Pulmonary artery endothelial cell (primary cell): ENCODE measurements at regions not wholly inside any gene's neighbourhood (a gene's known extent, or its start where the extent isn't known, plus 50 kb on each side); places are given as distances from the start of the nearest gene placed in this dataset.
"Not testable (repeated sequence)": the region's sequence is repeated elsewhere in the genome, so short reads cannot be mapped to it uniquely, and the experiment has no call there.

Source experiments
- DNase-seq: peaks from one replicate; pipeline ENCODE4 v3.0.0-alpha.2; 2011; ENCODE audit warnings: low read depth, low spot score

DNA sequence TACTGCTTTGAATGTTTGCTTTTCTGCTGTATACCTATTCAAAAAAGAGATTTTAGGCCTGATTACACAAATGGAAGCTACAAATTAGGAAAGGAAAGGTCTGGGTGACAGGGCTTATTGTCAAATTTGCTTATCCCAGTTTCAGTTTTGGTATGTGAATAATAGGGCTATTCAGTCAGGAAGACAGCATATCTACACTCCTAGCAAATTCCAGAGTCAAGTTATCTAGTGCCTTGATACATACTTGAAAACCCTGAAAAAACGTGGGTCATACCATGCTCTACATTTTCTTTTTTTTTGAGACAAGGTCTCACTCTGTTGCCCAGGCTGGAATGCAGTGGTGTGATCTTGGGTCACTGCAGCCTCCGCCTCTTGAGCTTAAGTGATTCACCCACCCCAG is 59.2 kb upstream of the CCDC180 start:
- DNase-seq = not testable (repeated sequence)

DNA sequence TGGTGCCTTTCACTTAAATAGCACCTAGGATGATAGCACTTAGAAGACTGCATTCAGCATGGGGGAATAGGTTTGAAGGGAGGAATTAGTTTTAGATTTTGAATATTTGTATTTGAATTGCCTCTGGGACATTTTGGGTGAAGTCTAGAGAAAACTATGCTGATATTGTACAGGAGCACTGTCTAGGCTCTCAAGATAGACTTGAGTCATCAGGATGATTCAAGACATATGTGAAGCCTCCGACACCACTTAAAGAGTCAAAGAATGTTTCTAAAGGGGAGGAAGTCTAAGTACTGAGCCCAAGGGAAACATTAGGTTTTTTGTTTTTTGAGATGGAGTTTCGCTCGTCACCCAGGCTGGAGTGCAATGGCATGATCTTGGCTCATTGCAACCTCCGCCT is 63.9 kb upstream of the CCDC180 start:
- no peak for DNase-seq

DNA sequence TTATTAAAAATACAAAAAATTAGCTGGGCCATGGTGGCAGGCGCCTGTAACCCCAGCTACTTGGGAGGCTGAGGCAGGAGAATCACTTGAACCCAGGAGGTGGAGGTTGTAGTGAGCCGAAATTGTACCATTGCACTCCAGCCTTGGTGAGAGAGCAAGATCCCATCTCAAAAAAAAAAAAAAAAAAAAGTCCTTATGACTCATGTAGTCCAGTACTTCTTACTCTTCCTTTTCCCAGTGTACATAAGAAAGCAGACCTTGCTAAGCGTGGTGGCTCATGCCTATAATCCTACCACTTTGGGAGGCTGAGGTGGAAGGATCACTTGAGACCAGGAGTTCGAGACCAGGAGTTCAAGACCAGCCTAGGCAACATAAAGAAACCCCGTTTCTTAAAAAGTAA is 66.0 kb upstream of the CCDC180 start:
- not testable (repeated sequence) for DNase-seq

DNA sequence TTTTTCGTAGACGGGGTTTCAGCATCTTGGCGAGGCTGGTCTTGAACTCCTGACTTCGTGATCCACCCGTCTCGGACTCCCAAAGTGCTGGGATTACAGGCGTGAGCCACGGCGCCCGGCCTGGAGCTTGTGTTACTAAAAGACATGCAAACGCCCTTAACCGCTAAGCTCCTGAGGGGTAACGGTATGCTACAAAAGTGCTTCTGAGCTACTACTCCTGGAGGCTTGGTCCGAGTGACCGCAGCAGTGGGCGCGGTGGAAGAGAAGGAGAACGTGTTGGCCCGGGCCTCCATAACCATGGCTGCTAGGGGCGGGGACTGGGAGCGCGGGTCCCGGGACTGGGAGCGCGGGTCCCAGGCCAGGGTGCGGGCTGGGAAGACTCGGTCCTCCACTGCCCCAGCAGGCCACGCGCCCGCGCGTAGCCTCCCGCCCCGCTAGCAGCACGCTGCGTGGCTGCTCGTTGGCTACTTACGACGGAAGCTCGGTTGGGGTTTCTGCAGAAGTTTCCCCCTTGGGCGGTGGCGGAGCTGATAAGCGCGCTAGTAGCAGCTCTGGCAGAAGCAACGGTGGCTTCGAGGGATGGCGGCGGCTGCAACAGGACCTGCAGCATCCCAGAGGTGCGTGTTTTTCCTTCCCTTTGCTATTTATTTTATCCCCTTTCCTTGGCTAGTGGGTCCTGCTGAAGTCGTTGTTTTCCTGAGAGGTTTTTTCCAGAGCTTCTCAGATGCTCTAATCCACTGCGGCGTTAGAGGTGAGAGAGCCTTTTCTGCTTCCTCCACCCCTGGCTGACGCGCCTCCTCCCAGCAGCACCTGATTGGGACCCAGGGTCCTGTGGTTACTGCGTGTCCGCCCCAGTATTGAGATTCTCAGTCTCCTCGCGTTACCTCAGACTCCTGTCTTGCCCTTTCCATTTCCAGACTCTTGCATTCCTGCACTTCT is 69.2 kb upstream of the CCDC180 start:
- DNase-seq = peak; percentile 46

DNA sequence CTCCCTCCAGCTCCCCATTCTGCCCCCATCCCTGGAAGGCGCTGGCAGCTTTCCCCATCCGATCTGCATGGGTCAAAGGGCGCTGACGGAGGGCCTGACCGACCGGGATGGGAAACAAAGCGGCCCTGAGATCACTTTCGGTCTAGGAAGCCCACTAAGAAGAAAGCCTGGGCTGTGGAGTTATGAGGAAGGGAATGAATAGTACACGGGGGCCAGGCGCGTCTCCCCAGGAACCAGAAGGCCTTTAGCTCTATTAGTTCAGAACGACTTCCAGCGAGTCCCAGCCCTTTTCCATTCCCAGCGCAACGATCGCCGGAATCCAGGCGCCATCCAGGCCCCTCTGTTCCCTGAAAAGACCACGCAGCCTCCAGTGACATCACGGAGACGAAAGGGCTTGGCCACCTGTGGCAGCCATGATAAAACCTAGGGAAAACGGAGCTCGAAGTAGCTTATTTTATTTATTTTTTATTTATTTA is 70.1 kb upstream of the CCDC180 start:
- no peak for DNase-seq

DNA sequence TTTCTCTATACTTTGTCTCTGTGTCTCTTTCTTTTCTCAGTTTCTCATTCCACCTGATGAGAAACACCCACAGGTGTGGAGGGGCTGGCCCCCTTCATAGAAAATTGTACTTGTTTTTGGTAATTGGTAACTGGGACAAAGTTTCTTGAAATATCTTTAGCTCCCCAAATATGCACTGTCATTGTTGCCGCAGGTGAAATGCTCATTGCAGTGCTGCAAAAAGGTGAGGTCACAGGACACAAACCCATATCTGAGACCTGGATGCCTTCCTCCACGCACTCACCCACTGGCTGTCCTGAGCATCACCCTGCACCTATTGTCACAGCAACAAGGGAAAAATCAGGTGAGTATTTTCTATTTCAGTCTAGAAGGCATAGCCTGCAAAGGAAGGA is 74.5 kb upstream of the CCDC180 start:
- DNase-seq = not testable (repeated sequence)

DNA sequence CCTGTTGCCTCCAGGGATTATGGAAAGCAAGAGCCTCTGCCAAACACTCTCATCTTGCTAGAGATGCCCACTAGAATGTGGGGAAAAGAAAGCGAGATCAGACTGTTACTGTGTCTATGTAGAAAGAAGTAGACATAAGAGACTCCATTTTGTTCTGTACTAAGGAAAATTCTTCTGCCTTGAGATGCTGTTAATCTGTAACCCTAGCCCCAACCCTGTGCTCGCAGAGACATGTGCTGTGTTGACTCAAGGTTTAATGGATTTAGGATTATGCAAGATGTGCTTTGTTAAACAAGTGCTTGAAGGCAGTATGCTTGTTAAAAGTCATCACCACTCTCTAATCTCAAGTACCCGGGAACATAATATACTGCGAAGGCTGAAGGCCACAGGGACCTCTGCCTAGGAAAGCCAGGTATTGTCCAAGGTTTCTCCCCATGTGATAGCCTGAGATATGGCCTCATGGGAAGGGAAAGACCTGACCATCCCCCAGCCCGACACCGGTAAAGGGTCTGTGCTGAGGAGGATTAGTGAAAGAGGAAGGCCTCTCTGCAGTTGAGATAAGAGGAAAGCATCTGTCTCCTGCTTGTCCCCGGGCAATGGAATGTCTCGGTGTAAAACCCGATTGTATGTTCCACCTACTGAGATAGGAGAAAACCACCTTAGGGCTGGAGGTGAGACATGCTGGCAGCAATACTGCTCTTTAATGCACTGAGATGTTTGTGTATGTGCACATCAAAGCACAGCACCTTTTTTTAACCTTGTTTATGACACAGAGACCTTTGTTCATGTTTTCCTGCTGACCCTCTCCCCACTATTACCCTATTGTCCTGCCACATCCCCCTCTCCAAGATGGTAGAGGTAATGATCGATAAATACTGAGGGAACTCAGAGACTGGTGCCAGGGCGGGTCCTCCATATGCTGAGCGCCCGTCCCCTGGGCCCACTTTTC is 75.1 kb upstream of the CCDC180 start:
- not testable (repeated sequence) for DNase-seq

DNA sequence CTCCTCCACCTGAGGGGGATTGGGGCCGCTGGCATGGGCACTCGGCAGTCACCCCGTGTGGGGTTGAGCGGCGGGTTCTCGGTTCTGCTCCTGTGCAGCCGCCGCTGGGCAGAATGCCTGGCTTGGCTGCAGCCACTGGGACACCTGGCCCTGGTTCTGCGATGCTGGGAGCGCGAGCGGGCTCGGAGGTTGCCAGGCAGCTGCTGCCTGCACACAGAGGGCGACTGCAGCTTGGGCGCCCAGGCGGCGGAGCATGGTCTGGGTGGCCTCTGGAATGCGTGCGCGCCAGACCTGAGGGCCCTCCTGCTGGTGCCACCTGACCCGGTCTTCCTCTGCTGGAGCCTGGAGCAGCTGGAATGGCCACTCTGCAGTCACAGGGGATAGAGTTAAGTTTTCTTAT is 85.1 kb upstream of the CCDC180 start:
- DNase-seq = not testable (repeated sequence)

DNA sequence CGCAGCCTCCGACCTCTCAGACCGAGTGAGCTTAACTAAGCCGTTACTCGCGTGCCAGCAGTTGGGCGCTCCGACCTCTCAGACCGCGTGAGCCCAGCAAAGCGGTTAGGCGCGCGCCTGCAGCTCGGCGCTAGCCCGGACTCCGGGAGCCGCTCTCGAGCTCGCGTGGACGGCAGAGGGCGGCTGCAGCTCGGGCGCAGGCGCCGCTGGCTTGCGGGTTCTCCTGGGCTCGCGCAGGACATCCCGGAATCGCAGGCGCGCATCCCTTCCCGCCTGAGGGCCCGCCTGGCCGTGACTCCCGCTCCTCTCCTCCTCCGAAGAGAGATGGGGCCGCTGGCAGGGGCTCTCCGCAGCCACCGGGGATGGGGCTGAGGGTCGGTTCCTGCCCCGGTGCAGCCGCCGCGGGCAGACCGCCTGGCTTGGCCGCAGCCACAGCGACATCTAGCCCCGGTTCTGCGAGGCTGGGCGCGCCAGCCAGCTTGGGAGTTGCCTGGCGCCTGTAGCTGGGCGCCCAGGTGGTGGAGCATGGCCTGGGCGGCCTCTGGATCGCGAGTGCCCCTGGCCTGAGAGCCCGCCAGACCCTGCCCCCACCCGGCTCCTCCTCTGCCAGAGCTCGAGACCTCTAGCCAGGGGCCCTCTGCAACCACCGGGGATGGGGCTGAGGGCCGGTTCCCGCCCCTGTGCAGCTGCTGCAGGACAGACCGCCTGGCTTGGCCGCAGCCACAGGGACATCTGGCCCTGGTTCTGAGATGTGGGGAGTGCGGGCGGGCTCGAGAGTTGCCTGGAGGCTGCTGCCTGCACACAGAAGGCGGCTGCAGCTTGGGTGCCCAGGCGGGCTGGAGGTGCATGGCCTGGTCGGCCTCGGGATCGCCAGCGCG is 85.7 kb upstream of the CCDC180 start:
- DNase-seq = not testable (repeated sequence)

DNA sequence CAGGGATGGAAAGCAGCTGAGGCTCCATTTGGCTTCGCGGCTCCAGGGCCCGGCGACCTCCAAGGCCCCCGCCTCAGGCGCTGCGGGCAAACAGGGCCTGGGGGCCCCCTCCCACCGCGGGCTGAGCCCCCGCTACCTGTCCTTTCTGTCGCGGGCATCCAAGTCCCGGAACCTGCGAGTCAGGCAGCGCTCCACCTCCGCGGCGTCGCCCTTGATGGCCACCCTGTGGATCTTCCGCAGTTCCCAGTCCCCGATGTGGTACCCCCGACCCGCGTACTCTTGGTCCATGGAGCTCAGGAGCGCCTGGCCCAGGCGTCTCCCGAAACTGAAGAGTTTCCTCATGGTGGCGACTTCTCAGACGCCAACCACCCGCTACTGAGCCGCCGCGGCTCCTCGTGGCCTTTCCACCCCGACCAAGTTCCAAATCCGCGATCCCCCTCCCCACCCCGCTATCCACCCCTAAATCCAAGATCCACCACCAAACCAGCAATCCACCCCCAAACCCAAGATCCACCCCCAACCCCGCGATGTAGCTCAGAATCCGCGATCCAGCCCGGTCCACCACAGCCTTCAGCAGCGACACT is 86.5 kb upstream of the CCDC180 start:
- no peak for DNase-seq

DNA sequence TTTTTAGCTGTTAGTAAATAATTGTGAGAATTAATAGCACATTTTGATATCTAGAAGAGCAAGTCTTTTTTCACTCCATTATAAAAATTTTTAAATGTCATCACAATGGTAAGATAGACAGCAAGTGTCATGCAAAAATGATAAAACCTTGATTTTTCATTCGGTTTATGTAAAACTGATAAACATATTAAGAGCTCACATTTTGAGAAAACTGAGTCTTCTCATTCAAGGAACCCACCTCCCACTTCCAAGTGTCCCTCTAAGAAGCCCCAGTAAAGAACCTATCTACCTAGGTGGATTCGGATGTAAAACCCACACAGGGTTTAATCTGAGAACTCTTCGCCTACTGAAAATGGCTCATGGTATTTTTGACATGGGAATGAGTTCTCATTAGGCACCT is 87.1 kb upstream of the CCDC180 start:
- DNase-seq = not testable (repeated sequence)

DNA sequence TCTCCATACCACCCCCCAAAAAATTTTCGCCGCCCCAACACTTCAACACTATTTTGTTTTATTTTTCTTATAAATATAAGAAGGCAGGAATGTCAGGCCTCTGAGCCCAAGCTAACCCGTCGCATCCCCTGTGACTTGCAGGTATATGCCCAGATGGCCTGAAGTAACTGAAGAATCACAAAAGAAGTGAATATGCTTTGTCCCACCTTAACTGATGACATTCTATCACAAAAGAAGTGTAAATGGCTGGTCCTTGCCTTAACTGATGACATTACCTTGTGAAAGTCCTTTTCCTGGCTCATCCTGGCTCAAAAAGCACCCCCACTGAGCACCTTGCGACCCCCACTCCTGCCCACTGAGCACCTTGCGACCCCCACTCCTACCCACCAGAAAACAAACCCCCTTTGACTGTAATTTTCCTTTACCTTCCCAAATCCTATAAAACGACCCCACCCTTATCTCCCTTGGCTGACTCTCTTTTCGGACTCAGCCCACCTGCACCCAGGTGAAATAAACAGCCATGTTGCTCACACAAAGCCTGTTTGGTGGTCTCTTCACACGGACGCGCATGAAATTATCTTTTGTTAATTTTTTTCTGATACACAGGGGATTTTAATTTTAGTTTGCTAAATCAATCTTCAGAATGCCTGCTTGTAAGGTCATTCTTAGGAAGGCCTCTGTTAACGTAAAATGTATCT is 87.9 kb upstream of the CCDC180 start:
- not testable (repeated sequence) for DNase-seq

DNA sequence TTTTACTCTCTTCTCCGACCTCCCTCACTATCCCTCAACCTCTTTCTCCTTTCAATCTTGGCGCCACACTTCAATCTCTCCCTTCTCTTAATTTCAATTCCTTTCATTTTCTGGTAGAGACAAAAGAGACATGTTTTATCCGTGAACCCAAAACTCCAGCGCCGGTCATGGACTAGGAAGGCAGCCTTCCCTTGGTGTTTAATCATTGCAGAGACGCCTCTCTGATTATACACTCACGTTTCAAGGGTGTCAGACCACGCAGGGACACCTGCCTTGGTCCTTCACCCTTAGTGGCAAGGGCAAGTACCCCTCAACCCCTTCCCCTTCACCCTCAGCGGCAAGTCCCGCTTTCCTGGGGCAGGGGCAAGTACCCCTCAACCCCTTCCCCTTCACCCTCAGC is 92.3 kb upstream of the CCDC180 start:
- not testable (repeated sequence) for DNase-seq

DNA sequence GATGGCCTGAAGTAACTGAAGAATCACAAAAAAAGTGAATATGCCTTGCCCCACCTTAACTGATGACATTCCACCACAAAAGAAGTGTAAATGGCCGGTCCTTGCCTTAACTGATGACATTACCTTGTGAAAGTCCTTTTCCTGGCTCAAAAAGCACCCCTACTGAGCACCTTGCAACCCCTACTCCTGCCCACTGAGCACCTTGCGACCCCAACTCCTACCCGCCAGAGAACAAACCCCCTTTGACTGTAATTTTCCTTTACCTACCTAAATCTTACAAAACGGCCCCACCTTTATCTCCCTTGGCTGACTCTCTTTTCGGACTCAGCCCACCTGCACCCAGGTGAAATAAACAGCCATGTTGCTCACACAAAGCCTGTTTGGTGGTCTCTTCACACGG is 92.9 kb upstream of the CCDC180 start:
- DNase-seq = not testable (repeated sequence)

DNA sequence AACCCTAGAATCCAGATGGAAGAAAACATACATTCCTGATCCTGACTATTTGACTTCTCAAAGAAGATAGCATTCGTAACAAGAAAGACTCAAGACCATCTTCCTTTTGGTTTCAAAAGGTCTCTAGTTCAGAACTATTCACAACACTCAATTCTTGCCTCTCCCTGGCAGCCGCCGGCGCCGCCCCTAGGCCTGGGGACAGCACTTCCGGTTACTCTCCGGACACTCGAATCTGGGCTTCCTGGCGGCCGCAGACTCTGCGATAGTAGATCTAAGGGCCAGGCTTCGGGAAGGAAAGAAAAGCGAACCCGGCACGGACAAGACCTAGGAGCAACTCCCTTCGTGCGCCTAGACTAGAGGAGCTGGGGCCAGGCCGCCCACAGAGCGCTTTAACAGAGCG is 107.8 kb upstream of the CCDC180 start:
- not testable (repeated sequence) for DNase-seq

DNA sequence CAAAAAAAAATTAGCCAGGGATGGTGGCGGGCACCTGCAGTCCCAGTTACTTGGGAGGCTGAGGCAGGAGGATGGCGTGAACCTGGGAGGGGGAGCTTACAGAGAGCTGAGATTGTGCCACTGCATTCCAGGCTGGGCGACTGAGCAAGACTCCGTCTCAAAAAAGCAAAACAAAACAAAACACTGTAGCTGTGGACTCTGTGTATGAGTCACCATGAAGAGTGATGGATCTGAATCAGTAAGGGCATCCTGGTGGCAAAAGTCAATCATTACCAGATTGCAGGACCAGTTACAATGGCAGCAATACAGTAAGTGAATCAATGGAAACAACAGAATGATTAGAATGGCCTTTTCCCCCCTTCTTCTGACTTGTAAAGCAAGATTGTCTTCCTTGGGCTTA is 113.7 kb upstream of the CCDC180 start:
- not testable (repeated sequence) for DNase-seq

DNA sequence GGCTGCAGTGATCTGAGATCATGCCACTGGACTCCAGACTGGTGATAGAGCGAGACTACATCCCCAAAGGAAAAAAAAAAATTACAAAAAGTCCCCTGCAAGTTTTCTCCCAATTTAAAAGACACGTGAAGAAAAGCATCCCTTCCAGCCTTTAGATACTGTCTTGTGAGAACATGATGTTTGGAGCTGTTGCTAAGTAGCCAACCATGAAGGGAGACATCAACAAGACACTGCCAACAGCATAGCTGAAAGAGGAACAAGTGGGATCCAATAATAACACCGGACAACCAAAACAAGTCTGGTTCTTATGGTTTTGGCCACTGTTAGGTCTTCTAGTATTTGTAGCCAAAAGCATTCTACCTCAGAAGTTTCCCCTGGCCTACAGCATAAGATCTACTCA is 118.9 kb upstream of the CCDC180 start:
- DNase-seq = no peak

DNA sequence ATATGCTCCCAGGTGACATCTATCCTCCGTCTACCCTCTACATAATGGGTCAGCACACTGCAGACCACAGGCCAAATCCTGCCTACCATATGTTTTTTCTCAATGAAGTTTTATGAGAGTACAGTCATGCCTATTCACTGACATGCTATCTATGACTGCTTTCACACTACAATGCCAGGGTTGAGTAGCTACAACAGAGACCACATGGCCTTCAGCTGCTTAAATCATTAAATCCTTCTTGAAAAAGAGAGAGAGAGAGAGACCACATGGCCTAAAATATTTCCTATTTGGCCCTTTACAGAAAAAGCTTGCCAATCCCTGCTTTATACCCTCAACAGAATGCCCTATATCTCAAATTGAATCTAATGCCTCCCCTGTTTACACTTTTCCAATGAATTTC is 119.8 kb upstream of the CCDC180 start:
- not testable (repeated sequence) for DNase-seq

DNA sequence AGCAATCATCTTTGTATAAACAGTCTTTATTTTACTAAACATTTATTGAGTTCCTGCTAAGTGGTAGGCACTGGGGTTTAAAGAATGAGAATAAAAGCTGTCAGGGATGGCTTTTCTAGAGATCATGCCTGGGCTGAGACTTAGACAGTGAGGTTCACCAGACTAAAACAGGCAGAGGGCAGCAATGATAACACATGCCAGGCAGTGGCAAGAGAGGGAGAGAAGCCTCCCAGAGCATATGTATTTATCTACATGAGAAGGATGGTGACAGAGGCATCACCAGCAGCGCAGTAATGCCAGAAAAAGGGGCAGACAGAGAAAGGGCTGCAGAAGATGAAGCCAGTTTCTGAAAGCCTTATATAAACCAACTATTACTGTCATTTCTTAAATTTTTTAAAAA is 121.0 kb upstream of the CCDC180 start:
- no peak for DNase-seq

DNA sequence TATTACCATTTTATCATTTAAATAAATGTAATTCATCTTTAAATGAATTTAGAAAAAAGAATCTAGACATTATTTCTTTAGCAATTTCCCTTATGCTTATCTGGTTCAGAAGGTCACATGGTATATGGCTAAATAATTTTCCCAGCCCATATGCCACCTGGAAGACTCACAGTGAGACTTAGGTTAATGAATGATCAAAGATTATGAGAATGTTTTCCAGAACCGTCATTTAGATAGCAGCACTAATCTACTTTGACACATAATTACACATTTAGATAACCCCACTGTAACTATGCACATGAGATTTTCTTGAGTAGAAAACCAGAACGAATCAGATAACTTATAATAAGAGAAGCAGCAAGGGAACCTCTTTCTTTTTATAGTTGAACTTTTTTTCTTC is 124.9 kb upstream of the CCDC180 start:
- not testable (repeated sequence) for DNase-seq
